ENCODE measurements at regions not wholly inside any gene's neighbourhood (a gene's known extent, or its start where the extent isn't known, plus 50 kb on each side); places are given as distances from the start of the nearest gene placed in this dataset.

GRCh38 chr22:48282804-48283203, 1520.4 kb downstream of the TBC1D22A start:
- no peak for TF ChIP-seq CTCF (IDR thresholded peaks at IDR 0.05; ENCODE audit: borderline replicate concordance, insufficient read depth, low read depth, low read length)
- no peak overlapping the region for H3K4me3 ChIP-seq (ENCODE audit: low read depth, low read length)

- TF ChIP-seq CTCF (IDR thresholded peaks at IDR 0.05; ENCODE audit: borderline replicate concordance, insufficient read depth, low read depth, low read length), result no peak
- no peak overlapping the region for H3K4me3 ChIP-seq (ENCODE audit: low read depth, low read length)
Observed at GRCh38 chr22:48279461-48279756, 1517.0 kb downstream of the TBC1D22A start.

- TF ChIP-seq CTCF (IDR thresholded peaks at IDR 0.05; ENCODE audit: borderline replicate concordance, insufficient read depth, low read depth, low read length), result no peak
- no peak overlapping the region for H3K4me3 ChIP-seq (ENCODE audit: low read depth, low read length)
Observed at GRCh38 chr22:48278620-48279460, 1516.4 kb downstream of the TBC1D22A start.

- H3K4me3 ChIP-seq (ENCODE audit: low read depth, low read length), result no peak overlapping the region
- no peak for TF ChIP-seq CTCF (IDR thresholded peaks at IDR 0.05; ENCODE audit: borderline replicate concordance, insufficient read depth, low read depth, low read length)
Observed at GRCh38 chr22:48277868-48278581, 1515.6 kb downstream of the TBC1D22A start.

GRCh38 chr22:48276994-48277867, 1514.8 kb downstream of the TBC1D22A start:
- H3K4me3 ChIP-seq (ENCODE audit: low read depth, low read length), result no peak overlapping the region
- no peak for TF ChIP-seq CTCF (IDR thresholded peaks at IDR 0.05; ENCODE audit: borderline replicate concordance, insufficient read depth, low read depth, low read length)

- H3K4me3 ChIP-seq (ENCODE audit: low read depth, low read length), result no peak overlapping the region
- TF ChIP-seq CTCF (IDR thresholded peaks at IDR 0.05; ENCODE audit: borderline replicate concordance, insufficient read depth, low read depth, low read length), result no peak
Observed at GRCh38 chr22:48275412-48275811, 1513.0 kb downstream of the TBC1D22A start.
